ENCODE measurements at regions not wholly inside any gene's neighbourhood (a gene's known extent, or its start where the extent isn't known, plus 50 kb on each side); places are given as distances from the start of the nearest gene placed in this dataset.

DNA sequence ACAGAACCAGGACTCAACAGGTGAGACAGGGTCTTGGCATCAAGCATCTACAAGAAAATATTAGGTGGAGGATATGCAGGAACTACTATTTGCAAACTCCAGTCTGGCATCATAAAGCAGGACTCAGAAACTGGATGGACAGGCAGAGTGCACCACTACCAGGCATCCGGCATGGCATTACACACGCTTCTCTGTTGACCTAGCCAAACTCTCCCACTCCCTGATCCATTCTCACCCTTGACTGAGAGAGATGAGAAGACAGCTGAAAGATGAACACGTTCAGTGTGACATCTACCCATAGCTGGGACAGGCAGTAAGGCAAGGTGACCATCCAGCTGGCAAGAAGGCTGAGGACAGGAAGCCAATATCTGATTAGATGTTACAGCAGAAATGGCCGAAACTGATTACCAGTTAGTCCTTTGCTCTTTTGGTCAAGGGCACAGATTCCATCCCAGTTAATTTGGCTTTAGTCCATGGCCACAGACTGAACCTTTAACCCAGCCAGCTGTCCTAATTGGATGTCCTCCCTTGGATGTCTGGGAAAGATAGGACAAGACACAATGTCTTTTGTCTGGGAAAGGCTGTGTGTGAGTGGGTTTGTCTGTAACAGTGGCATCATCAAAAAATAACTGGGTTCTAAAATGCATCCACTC is 71.6 kb downstream of the BBS10 start:
- Histone ChIP-seq H4K20me1 (ENCODE audit: insufficient read depth, low read length) (no peaks in the 10 kb centered on the region), H3K36me3 (ENCODE audit: insufficient read depth, low read length) (no peaks in the 10 kb centered on the region), H3K9me3 (ENCODE audit: low read length) (no peaks in the 10 kb centered on the region), H3K79me2 (ENCODE audit: insufficient read depth, low read length) (no peaks in the 10 kb centered on the region), H3K9me2 (ENCODE audit: low read depth, low read length) (no peaks in the 10 kb centered on the region), H3K4me3 (ENCODE audit: low read depth, low read length, poor library complexity, severe bottlenecking) (no peak overlapping the region), H3F3A (ENCODE audit: insufficient read depth, low read length) (no peaks in the 10 kb centered on the region), H2AFZ (ENCODE audit: low read length) (no peak overlapping the region), H3K4me1 (ENCODE audit: insufficient read depth, low read length, severe bottlenecking) (no peaks in the 10 kb centered on the region), H3K27ac (ENCODE audit: low read depth, low read length, poor library complexity, severe bottlenecking) (no peak overlapping the region), H3K9ac (ENCODE audit: low read length) (no peak overlapping the region), H3K27me3 (ENCODE audit: insufficient read depth, low read length) (no peaks in the 10 kb centered on the region), H3K4me2 (ENCODE audit: low read length) (no peak overlapping the region)
- TF ChIP-seq CTCF (IDR thresholded peaks at IDR 0.05; ENCODE audit: low read length): no peak
- TF ChIP-seq EZH2 (IDR thresholded peaks at IDR 0.05; ENCODE audit: borderline replicate concordance, low read length): no peak

DNA sequence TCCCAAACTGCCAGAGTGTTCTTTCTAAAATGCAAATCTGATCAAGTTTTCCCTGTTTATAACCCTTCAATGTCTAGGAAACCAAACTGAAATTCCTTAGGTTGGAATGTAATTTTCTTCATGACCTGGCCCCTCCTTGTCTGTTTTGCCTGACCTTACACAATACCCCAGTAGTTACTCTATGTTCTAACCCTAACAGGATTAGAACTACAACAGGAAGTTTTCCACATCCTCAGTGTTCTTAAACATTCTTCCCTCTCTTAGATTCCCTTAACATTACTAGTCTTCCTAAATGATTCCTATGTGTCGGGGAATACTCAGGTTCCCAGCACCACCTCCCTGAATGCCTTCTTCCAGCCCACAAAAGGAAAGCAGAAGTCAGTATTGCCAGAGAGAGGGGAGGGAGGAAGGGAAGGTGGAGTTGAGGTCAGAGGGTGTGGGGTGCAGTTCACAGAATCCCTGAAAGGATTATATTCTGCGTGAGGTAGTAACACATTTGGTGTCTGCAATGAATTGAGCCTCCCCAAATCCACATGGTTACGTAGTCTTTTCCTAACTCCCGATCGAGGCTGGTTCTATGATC is 72.6 kb downstream of the BBS10 start:
- Histone ChIP-seq H3K4me2 (ENCODE audit: low read length) (no peak overlapping the region), H3K79me2 (ENCODE audit: insufficient read depth, low read length) (no peaks in the 10 kb centered on the region)
- TF ChIP-seq EZH2 (IDR thresholded peaks at IDR 0.05; ENCODE audit: borderline replicate concordance, low read length) (no peak), CTCF (IDR thresholded peaks at IDR 0.05; ENCODE audit: low read length) (no peak)

GRCh38 chr12:76274420-76275083 is 73.7 kb downstream of the BBS10 start:
- H3K36me3 ChIP-seq (ENCODE audit: insufficient read depth, low read length): no peaks in the 10 kb centered on the region
- no peak for TF ChIP-seq EZH2 (IDR thresholded peaks at IDR 0.05; ENCODE audit: borderline replicate concordance, low read length)
- no peak for TF ChIP-seq CTCF (IDR thresholded peaks at IDR 0.05; ENCODE audit: low read length)
- no peaks in the 10 kb centered on the region for H3F3A ChIP-seq (ENCODE audit: insufficient read depth, low read length)
- no peaks in the 10 kb centered on the region for H3K79me2 ChIP-seq (ENCODE audit: insufficient read depth, low read length)
- no peaks in the 10 kb centered on the region for H3K27me3 ChIP-seq (ENCODE audit: insufficient read depth, low read length)
- no peak overlapping the region for H3K4me3 ChIP-seq (ENCODE audit: low read depth, low read length, poor library complexity, severe bottlenecking)
- no peaks in the 10 kb centered on the region for H3K9me2 ChIP-seq (ENCODE audit: low read depth, low read length)
- no peaks in the 10 kb centered on the region for H4K20me1 ChIP-seq (ENCODE audit: insufficient read depth, low read length)
- no peak overlapping the region for H3K9ac ChIP-seq (ENCODE audit: low read length)
- no peak overlapping the region for H3K4me2 ChIP-seq (ENCODE audit: low read length)
- no peaks in the 10 kb centered on the region for H3K4me1 ChIP-seq (ENCODE audit: insufficient read depth, low read length, severe bottlenecking)
- H2AFZ ChIP-seq (ENCODE audit: low read length): no peak overlapping the region
- no peaks in the 10 kb centered on the region for H3K9me3 ChIP-seq (ENCODE audit: low read length)
- no peak overlapping the region for H3K27ac ChIP-seq (ENCODE audit: low read depth, low read length, poor library complexity, severe bottlenecking)

More for the DNA sequence above, 72.6 kb downstream of the BBS10 start:
- Histone ChIP-seq H3K27me3 (ENCODE audit: insufficient read depth, low read length) (no peaks in the 10 kb centered on the region), H3K27ac (ENCODE audit: low read depth, low read length, poor library complexity, severe bottlenecking) (no peak overlapping the region), H3K9ac (ENCODE audit: low read length) (no peak overlapping the region), H4K20me1 (ENCODE audit: insufficient read depth, low read length) (no peaks in the 10 kb centered on the region), H3K4me1 (ENCODE audit: insufficient read depth, low read length, severe bottlenecking) (no peaks in the 10 kb centered on the region), H3K9me2 (ENCODE audit: low read depth, low read length) (no peaks in the 10 kb centered on the region), H3F3A (ENCODE audit: insufficient read depth, low read length) (no peaks in the 10 kb centered on the region), H3K36me3 (ENCODE audit: insufficient read depth, low read length) (no peaks in the 10 kb centered on the region), H2AFZ (ENCODE audit: low read length) (no peak overlapping the region), H3K9me3 (ENCODE audit: low read length) (no peaks in the 10 kb centered on the region), H3K4me3 (ENCODE audit: low read depth, low read length, poor library complexity, severe bottlenecking) (no peak overlapping the region)
